ENCODE measurements at regions not wholly inside any gene's neighbourhood (a gene's known extent, or its start where the extent isn't known, plus 50 kb on each side); places are given as distances from the start of the nearest gene placed in this dataset.

DNA sequence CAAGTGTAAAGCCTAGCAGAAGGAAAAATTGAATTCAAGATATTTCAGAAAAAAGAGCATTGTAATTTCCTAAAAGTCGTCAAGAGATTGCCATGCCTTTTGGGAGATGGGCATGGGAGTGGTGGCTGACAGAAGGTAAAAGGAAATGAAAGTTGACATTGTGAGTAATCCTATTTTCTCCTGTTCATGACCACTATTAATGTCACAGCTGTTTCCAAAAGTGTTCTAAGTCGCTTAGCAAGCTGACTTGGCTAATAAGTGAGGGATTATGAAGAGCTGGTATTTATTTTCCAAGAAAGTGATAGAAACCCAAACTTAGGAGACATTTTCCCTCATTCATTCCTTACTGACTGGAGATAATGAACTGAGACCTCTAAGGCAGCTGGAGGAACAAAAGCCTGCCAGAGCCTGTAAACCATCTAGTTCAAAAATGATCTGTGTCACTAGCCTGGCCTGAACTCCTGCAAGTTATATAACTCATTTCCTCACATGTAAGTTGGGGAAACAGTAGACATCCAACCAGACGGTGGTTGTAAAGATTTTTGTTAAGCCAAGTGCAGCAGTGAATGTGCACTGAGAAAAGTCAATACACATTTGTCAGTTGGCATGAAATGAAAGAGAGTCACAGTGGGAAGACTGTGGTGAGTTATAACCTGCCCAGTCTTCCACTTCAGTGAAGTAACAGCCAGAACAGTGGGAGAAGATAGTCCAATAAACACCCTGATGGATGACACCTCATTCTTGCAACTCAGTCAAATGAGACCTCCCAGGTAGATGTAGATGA is 75.8 kb downstream of the DIO2 start:
- TF ChIP-seq, protein P1, sequence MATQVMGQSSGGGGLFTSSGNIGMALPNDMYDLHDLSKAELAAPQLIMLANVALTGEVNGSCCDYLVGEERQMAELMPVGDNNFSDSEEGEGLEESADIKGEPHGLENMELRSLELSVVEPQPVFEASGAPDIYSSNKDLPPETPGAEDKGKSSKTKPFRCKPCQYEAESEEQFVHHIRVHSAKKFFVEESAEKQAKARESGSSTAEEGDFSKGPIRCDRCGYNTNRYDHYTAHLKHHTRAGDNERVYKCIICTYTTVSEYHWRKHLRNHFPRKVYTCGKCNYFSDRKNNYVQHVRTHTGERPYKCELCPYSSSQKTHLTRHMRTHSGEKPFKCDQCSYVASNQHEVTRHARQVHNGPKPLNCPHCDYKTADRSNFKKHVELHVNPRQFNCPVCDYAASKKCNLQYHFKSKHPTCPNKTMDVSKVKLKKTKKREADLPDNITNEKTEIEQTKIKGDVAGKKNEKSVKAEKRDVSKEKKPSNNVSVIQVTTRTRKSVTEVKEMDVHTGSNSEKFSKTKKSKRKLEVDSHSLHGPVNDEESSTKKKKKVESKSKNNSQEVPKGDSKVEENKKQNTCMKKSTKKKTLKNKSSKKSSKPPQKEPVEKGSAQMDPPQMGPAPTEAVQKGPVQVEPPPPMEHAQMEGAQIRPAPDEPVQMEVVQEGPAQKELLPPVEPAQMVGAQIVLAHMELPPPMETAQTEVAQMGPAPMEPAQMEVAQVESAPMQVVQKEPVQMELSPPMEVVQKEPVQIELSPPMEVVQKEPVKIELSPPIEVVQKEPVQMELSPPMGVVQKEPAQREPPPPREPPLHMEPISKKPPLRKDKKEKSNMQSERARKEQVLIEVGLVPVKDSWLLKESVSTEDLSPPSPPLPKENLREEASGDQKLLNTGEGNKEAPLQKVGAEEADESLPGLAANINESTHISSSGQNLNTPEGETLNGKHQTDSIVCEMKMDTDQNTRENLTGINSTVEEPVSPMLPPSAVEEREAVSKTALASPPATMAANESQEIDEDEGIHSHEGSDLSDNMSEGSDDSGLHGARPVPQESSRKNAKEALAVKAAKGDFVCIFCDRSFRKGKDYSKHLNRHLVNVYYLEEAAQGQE (IDR thresholded peaks at IDR 0.05) = no peak
- TF ChIP-seq PHF8 (IDR thresholded peaks at IDR 0.05; ENCODE audit: borderline replicate concordance, low read depth) (no peak), RNF2 (IDR thresholded peaks at IDR 0.05; ENCODE audit: borderline replicate concordance, low read depth) (no peak), RAD21 (conservative IDR thresholded peaks at IDR 0.05 in 1 of 2, IDR thresholded peaks at IDR 0.05 in 1 of 2) (no peak), FOXS1 (CRISPR knock-in tag; IDR thresholded peaks at IDR 0.05) (no peak), MAFK (IDR thresholded peaks at IDR 0.05; ENCODE audit: partially characterized antibody) (no peak), ZC3H11A (IDR thresholded peaks at IDR 0.05) (no peak), EP300 (IDR thresholded peaks at IDR 0.05) (no peak), CHD4 (IDR thresholded peaks at IDR 0.05; ENCODE audit: borderline replicate concordance) (no peak), HDAC2 (IDR thresholded peaks at IDR 0.05) (no peak)
- TF ChIP-seq, protein P2, sequence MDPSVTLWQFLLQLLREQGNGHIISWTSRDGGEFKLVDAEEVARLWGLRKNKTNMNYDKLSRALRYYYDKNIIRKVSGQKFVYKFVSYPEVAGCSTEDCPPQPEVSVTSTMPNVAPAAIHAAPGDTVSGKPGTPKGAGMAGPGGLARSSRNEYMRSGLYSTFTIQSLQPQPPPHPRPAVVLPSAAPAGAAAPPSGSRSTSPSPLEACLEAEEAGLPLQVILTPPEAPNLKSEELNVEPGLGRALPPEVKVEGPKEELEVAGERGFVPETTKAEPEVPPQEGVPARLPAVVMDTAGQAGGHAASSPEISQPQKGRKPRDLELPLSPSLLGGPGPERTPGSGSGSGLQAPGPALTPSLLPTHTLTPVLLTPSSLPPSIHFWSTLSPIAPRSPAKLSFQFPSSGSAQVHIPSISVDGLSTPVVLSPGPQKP (IDR thresholded peaks at IDR 0.05; ENCODE audit: low read depth, low read length) = no peak
- TF ChIP-seq, protein P3, sequence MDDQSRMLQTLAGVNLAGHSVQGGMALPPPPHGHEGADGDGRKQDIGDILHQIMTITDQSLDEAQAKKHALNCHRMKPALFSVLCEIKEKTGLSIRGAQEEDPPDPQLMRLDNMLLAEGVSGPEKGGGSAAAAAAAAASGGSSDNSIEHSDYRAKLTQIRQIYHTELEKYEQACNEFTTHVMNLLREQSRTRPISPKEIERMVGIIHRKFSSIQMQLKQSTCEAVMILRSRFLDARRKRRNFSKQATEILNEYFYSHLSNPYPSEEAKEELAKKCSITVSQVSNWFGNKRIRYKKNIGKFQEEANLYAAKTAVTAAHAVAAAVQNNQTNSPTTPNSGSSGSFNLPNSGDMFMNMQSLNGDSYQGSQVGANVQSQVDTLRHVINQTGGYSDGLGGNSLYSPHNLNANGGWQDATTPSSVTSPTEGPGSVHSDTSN (IDR thresholded peaks at IDR 0.05) = no peak
- TF ChIP-seq, protein P4, sequence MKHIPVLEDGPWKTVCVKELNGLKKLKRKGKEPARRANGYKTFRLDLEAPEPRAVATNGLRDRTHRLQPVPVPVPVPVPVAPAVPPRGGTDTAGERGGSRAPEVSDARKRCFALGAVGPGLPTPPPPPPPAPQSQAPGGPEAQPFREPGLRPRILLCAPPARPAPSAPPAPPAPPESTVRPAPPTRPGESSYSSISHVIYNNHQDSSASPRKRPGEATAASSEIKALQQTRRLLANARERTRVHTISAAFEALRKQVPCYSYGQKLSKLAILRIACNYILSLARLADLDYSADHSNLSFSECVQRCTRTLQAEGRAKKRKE (CRISPR knock-in tag; IDR thresholded peaks at IDR 0.05; ENCODE audit: low read depth) = no peak
- Histone ChIP-seq H3K4me1 (no peaks in the 10 kb centered on the region), H3K4me2 (no peak overlapping the region), H3K4me3 (no peak overlapping the region), H3K9me3 (peaks cover 13% of the 10 kb centered on the region; the same call in 2 of the 3 replicates), H3K27ac (no peak overlapping the region)
- FAIRE-seq (no peak), DNase-seq (ENCODE audit: low read depth in 1 of 2, low spot score in 1 of 2) (no peak), ATAC-seq (no peak)
- ChIA-PET POLR2A (no interaction called here), CTCF (no interaction called here)
- whole genome bisulfite sequencing (ENCODE audit: missing lambda C conversion rate) = 12% methylated on average over 3 of the region's 3 CpGs

DNA sequence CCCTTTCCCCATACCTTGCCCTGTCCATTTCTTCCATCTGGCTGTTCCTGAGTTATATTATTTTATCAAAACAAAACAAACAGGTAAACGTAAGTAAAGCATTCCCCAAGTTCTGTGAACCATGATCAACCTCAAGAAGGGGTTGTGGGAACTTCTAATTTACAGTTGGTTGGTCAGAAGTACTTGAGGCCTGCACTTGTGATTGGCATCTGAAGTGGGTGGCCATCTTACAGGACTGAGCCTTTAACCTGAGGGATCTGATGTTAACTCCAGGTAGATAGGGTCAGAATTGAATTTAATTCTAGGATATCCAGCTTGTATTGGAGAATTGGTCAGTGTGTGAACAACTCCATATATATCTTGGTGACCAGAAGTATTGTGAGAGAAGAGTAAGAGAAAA is 77.0 kb downstream of the DIO2 start:
- POLR2A ChIA-PET = no interaction called here
- WGBS (ENCODE audit: missing lambda C conversion rate) = 24% methylated on average over 1 of the region's 1 CpG
- CTCF ChIA-PET = no interaction called here
- TF ChIP-seq EHMT2 (IDR thresholded peaks at IDR 0.05; ENCODE audit: low read depth) = no peak
- no peak for TF ChIP-seq SREBF2 (IDR thresholded peaks at IDR 0.05)
- TF ChIP-seq, protein P5, sequence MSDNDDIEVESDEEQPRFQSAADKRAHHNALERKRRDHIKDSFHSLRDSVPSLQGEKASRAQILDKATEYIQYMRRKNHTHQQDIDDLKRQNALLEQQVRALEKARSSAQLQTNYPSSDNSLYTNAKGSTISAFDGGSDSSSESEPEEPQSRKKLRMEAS (IDR thresholded peaks at IDR 0.05) = no peak
- no peak for TF ChIP-seq NFE2L2 (conservative IDR thresholded peaks at IDR 0.05; ENCODE audit: low read length)
- no peak for TF ChIP-seq HOXB13 (CRISPR knock-in tag; IDR thresholded peaks at IDR 0.05; ENCODE audit: low read depth)
- TF ChIP-seq JUN (IDR thresholded peaks at IDR 0.05) = no peak
- TF ChIP-seq RCOR1 (IDR thresholded peaks at IDR 0.05; ENCODE audit: low read depth, low read length) = no peak
- FAIRE-seq (no peak), DNase-seq (ENCODE audit: low read depth in 1 of 2, low spot score in 1 of 2) (no peak), ATAC-seq (no peak)
- Histone ChIP-seq H3K4me1 (no peaks in the 10 kb centered on the region), H3K4me2 (no peak overlapping the region), H3K9me3 (peaks cover 13% of the 10 kb centered on the region; the same call in 2 of the 3 replicates), H3K27ac (no peak overlapping the region), H3K4me3 (no peak overlapping the region)

Data from A549 (cell line).